ENCODE measurements at regions not wholly inside any gene's neighbourhood (a gene's known extent, or its start where the extent isn't known, plus 50 kb on each side); places are given as distances from the start of the nearest gene placed in this dataset.

DNA sequence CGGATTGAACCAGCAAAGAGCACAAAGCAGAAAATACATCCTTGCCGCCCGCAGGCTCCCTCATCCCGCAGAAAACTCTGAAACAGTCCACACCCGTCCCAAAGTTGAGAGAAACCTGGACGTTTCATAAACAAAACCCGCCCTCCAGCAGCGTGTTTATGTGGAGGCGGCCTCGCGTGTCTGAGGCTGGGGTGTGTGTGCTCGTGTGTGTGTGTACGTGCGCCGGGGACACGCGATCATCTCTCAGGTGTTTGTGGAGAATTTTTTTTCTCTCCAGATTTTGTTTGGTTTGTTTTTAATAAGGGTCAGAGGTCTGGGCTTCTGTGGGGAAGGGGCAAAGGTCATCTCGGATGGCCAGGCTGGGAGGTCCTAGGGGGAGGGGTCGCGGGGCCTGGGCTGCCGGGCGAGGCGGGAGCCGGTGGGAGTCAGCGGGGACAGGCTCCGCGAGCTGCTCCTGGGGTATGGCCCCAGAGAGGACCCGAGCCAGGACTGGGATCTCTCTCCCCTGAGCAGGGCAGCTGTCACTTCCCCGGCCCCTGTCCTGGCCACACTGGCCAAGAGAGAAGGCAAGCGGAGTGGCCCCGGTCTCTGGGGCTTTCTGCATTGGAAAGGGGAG is 206.4 kb downstream of the C9orf50 start:
- H3K27ac ChIP-seq (ENCODE audit: low read depth, low read length), result peak overlapping the region; percentile 63
- 32 to 53% (median 41%) methylated on average over 31 of the region's 31 CpGs for WGBS, 3 donors

DNA sequence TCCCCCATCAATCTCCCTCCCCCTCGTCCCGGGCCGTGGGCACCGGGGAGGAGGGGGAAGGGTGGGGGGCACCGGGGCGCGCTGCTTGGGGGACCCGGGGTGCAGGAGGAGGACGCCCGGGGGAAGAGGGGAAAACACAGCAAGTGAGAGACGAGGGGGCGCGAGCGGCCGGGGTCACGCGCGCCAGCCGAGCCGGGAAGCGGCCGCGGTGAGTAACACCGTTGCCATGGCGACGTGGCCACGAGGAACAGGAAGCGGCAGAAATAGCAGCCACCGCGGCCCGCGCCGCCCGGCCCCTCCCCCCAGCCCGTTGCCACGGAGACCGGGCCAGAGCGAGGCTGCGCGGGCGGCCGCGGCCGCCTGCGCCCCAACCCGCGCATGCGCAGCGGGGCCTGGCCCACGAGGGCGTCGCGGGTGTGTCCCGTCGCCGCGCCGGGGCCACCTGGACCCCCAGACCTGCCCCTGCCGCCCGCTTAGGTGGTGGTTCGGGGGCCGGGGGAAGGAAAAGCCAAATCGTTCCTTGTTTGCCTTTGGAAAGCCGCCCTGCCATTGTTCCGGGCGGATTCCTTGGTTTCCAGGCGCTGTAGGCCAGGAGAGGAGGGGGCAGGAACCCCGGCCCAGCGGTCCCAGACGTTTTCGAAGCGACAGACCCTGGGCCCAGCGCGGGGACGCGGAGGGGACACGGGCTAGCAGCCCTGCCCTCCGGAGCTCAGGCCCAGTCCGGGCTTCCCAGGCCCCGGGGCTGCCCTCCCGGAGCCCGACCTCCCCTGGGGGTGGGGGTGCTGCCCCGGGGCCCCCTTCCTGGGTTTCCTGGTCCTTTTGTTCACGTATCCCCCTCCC is 207.1 kb downstream of the C9orf50 start:
- peak overlapping the region; percentile 96 for H3K27ac ChIP-seq (ENCODE audit: low read depth, low read length)
- 1% methylated on average over 45 to 84 of the region's 84 CpGs for WGBS, 3 donors

- 2 to 4% (median 2%) methylated on average over 46 to 49 of the region's 49 CpGs for WGBS, 3 donors
- H3K27ac ChIP-seq (ENCODE audit: low read depth, low read length), result peak overlapping the region; percentile 96
Measured at GRCh38 chr9:129412814-129413536, 207.9 kb downstream of the C9orf50 start.

DNA sequence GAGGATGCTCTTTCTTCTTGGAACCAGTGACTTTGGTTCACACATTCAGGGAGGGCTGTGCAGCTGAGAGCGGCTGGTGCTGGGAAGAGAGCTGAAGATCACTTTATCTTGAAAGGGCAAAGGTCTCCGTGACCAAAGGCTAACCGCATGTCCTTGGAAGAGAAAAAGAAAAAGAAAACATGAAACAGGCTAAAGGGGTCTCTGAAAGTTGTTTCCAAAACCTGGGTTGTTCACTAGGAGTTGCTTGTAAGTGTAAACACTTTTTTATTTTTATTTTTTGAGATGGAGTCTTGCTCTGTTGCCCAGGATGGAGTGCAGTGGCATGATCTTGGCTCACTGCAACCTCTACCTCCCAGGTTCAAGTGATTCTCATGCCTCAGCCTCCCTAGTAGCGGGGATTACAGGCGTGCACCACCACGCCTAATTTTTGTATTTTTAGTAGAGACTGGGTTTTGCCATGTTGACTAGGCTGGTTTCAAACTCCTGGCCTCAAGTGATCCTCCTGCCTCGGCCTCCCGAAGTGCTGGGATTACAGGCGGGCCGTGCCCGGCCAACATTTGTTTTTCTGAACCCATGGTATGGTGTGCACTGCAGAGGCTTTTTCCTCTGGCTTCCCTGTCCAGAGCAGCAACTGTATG is 208.6 kb downstream of the C9orf50 start:
- WGBS, 3 donors, result 76 to 87% (median 82%) methylated on average over 11 of the region's 11 CpGs
- H3K27ac ChIP-seq (ENCODE audit: low read depth, low read length), result peak overlapping the region; percentile 96

- H3K27ac ChIP-seq (ENCODE audit: low read depth, low read length), result no peak overlapping the region
- 93 to 95% (median 94%) methylated on average over 19 of the region's 19 CpGs for WGBS, 3 donors
Measured at GRCh38 chr9:129411501-129412175, 209.3 kb downstream of the C9orf50 start.

DNA sequence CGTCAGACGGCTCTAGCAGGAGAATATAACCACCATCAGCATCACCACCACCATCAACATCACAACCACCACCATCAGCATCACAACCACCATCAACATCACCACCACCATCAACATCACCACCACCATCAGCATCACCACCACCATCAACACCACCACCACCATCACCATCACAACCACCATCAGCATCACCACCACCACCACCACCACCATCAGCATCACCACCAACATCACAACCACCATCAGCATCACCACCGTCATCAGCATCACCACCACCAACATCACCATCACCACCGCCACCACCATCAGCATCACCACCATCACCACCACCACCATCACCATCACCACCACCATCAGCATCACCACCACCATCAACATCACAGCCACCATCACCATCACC is 210.7 kb downstream of the C9orf50 start:
- no peak overlapping the region for H3K27ac ChIP-seq (ENCODE audit: low read depth, low read length)
- 84 to 88% (median 87%) methylated on average over 4 of the region's 4 CpGs for WGBS, 3 donors

DNA sequence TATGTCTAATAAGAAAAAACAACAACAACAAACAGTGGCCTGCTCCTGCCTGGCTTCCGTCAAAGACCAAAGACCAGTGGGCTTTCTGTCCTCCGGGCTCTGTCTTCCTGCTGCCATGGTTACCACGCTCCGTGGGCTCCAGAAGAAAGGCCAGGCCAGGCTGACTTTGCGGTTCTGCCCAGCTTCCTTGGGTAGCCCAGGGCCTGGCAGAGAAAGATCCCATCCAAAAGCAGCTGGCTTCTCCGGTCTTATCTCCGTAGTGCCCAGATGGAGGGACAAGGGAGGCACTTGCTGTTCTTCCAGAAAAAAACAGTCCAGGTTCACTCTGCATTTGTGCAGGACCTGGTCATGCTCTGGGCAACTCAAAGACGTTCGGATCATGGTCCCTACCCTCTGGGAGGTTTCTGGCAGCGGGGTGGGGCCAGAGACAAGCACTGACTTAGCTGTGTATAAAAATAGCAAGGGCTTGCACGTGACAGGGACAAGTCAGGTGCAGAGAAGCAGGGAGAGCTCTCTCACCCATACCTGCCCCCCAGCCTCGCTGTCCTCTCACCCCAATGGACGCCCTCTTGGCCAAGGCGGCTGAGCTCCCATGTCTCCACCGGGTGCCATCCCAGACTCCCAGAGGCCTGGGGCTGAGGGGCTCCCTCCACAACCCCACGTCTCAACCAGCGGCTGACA is 212.2 kb downstream of the C9orf50 start:
- WGBS, 3 donors, result 60 to 86% (median 82%) methylated on average over 17 of the region's 17 CpGs
- no peak overlapping the region for H3K27ac ChIP-seq (ENCODE audit: low read depth, low read length)

DNA sequence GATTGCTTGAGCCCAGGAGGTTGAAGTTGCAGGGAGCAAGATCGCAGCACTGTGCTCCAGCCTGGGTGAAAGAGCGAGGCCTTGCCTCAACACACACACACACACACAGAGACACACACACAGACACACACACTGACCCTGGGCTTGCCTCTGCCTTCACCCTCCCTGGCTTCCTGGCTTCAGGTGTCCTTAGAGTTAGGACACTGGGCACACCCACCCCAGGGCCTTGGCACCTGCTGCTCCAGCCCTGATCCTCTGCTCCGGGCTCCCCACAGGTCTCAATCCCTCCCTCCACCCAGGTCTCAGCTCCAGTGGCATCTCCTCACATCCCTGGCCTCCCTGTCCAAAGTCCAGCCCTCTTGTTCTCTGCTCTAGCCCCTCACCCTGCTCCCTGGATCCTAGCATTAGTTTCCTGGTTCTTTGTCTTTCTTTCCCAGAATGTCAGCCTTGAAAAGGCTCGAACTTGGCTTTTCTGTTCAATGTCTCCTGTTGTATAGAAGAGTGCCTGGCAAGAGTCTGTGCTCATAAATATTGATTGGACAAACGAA is 212.9 kb downstream of the C9orf50 start:
- WGBS, 3 donors, result 65 to 88% (median 87%) methylated on average over 5 of the region's 5 CpGs
- H3K27ac ChIP-seq (ENCODE audit: low read depth, low read length), result no peak overlapping the region

- WGBS, 3 donors, result 75 to 86% (median 80%) methylated on average over 25 of the region's 25 CpGs
- H3K27ac ChIP-seq (ENCODE audit: low read depth, low read length), result no peak overlapping the region
Measured at GRCh38 chr9:129406278-129407225, 214.3 kb downstream of the C9orf50 start.

DNA sequence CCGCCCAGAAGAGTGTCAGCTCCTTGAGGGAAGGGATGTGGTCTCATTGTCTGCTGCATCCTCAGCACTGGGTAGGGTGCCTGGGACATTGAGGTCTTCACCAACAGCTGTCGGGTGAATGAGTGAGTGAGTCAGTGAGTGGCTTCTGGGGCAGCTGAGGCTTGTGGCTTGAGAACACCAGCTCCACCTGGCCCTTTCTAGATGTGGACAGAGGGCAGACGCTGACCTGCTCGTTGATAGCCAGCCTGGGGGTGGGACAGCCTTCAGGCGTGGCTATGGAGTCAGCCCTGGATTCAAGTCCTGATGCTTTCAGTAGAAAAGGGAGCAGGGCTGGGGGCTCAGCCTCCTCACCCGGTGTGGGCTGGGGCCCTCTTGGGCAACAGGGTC is 215.1 kb downstream of the C9orf50 start:
- 84 to 89% (median 88%) methylated on average over 6 of the region's 6 CpGs for WGBS, 3 donors
- H3K27ac ChIP-seq (ENCODE audit: low read depth, low read length), result no peak overlapping the region

DNA sequence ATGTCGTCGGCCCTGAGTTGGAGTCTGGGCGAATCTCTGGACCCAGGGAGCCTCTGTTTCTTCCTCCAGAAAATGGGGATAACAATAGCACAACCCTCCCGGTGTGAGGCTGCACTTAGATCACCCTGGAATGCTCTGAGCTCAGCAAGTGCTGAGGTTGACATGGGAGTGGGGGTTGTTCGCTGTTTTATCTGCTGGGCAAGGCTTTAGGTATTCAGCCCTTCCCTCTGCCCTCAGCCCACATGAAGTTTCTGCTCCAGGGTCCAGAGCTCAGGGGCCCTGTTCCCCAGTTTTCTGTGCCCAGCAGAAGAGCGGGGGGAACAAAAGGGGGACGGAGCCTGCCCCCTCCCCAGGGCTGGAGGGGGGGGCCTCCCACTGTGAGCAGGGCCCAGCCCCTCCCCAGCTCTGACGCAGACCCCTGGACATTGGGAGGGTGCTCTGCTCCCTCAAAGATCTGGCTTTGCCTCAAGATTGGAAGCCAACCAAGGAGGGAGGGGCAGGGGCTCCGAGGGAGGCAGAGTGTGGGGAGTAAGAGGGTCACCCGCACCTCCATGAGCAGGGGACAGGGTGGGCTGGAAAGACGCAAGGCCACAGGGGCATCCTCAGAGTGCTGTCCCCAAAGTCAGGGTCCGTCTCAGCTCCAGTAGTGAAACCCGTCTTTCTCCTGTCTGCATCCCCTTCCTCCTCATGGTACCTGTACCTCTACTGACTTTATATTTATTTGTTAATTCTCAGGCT is 215.6 kb downstream of the C9orf50 start:
- 65 to 74% (median 71%) methylated on average over 13 of the region's 13 CpGs for WGBS, 3 donors

GRCh38 chr9:129404621-129405020 is 216.3 kb downstream of the C9orf50 start:
- no peak overlapping the region for H3K27ac ChIP-seq (ENCODE audit: low read depth, low read length)
- 79 to 83% (median 83%) methylated on average over 7 to 8 of the region's 8 CpGs for WGBS, 3 donors

More for the DNA sequence above, 215.6 kb downstream of the C9orf50 start:
- no peak overlapping the region for H3K27ac ChIP-seq (ENCODE audit: low read depth, low read length)

- WGBS, 3 donors, result 85 to 86% (median 86%) methylated on average over 10 of the region's 10 CpGs
- H3K27ac ChIP-seq (ENCODE audit: low read depth, low read length), result no peak overlapping the region
Measured at GRCh38 chr9:129403779-129404620, 216.9 kb downstream of the C9orf50 start.

- WGBS, 3 donors, result 81 to 87% (median 87%) methylated on average over 14 to 16 of the region's 16 CpGs
- H3K27ac ChIP-seq (ENCODE audit: low read depth, low read length), result no peak overlapping the region
Measured at GRCh38 chr9:129402931-129403778, 217.7 kb downstream of the C9orf50 start.

Data from adipose tissue (tissue), 3 donors.